Lung (tissue), 11 donors: ENCODE measurements at regions not wholly inside any gene's neighbourhood (a gene's known extent, or its start where the extent isn't known, plus 50 kb on each side); places are given as distances from the start of the nearest gene placed in this dataset.

Experiments
- ATAC-seq: fragments of 200-7000 bp; cut with Tn5 transposase; one replicate; pipeline ENCODE4 v1.9.1; 2020; ENCODE audit warnings: moderate number of reproducible peaks; ENCODE audit not compliant: insufficient read depth, low FRiP score
- DNase-seq, 3 donors: peaks; one replicate each; pipeline ENCODE4 v3.0.0-alpha.2; 2013 to 2017
- H3K27ac ChIP-seq, 2 donors: one replicate each; pipeline ENCODE4 v1.5.1; 2013; ENCODE audit warnings: mild to moderate bottlenecking in 2 of 2, moderate library complexity in 2 of 2, control low read depth in 1 of 2, inconsistent platforms in 1 of 2, low read depth in 1 of 2, low read length in 1 of 2
- H3K27me3 ChIP-seq, 3 donors: one replicate each; pipeline ENCODE4 v1.5.1; 2013; ENCODE audit warnings: low read length in 2 of 3; ENCODE audit not compliant: control insufficient read depth in 3 of 3, insufficient read depth in 3 of 3
- H3K36me3 ChIP-seq, 4 donors: one replicate each; pipeline ENCODE4 v1.5.1; 2013; ENCODE audit warnings: low read length in 4 of 4, mild to moderate bottlenecking in 1 of 4, moderate library complexity in 1 of 4; ENCODE audit not compliant: control insufficient read depth in 4 of 4, insufficient read depth in 4 of 4
- H3K4me1 ChIP-seq, 5 donors: one replicate each; pipeline ENCODE4 v1.5.1; 2013; ENCODE audit warnings: low read length in 5 of 5, mild to moderate bottlenecking in 2 of 5, moderate library complexity in 1 of 5; ENCODE audit not compliant: control insufficient read depth in 5 of 5, insufficient read depth in 5 of 5
- H3K4me3 ChIP-seq: one replicate; pipeline ENCODE4 v1.5.1; 2013; ENCODE audit warnings: mild to moderate bottlenecking, control low read depth, moderate library complexity
- H3K9ac ChIP-seq, 2 donors: one replicate each; pipeline ENCODE4 v1.5.1; 2013; ENCODE audit warnings: low read length in 2 of 2, control low read depth in 1 of 2; ENCODE audit not compliant: insufficient read depth in 1 of 2
- H3K9me3 ChIP-seq, 4 donors: one replicate each; pipeline ENCODE4 v1.5.1; 2013; ENCODE audit warnings: low read length in 3 of 4, mild to moderate bottlenecking in 1 of 4, moderate library complexity in 1 of 4; ENCODE audit not compliant: control insufficient read depth in 4 of 4, insufficient read depth in 3 of 4
- CTCF ChIP-seq: IDR thresholded peaks from 2 replicates; pipeline ENCODE4 v1.5.1; 2012; ENCODE audit warnings: mild to moderate bottlenecking; ENCODE audit errors: control extremely low read depth, extremely low read depth
- WGBS, 2 donors: extraction: QIAGEN DNeasy Blood & Tissue Kit; methylation state at CpG; one replicate each; pipeline ENCODE4 v1.1.7; 2013; 5-methylcytosine and 5-hydroxymethylcytosine counted together
- donor health status: control.
- donor health status: control.
- donor health status: Bipolar disorder and iron deficiency.
- donor health status: healthy.
- donor health status: DM: yes; HTN: yes; CAD: no.

- DNase-seq (no peak), ATAC-seq (no peak)
- no peak overlapping the region for H3K27ac ChIP-seq
- no peak for TF ChIP-seq CTCF
- no peak overlapping the region for H3K9ac ChIP-seq
- H3K36me3 ChIP-seq = peaks cover 0 to 3% (median 0%) of the 10 kb centered on the region in 4 donors
- no peaks in the 10 kb centered on the region for H3K4me1 ChIP-seq
- H3K27me3 ChIP-seq = peaks cover 0 to 8% (median 0%) of the 10 kb centered on the region in 3 donors
- H3K4me3 ChIP-seq = no peak overlapping the region
- no peaks in the 10 kb centered on the region for H3K9me3 ChIP-seq
- 50 to 67% methylated on average over 5 of the region's 5 CpGs for WGBS, 2 donors
Observed at GRCh38 chr3:167908746-167909503, 173.4 kb downstream of the SERPINI1 start.

- H3K36me3 ChIP-seq = peaks cover 0 to 3% (median 0%) of the 10 kb centered on the region in 4 donors
- no peak for TF ChIP-seq CTCF
- no peak overlapping the region for H3K27ac ChIP-seq
- H3K27me3 ChIP-seq = peaks cover 0 to 8% (median 0%) of the 10 kb centered on the region in 3 donors
- no peaks in the 10 kb centered on the region for H3K4me1 ChIP-seq
- DNase-seq = no peak
- 67 to 74% methylated on average over 4 of the region's 4 CpGs for WGBS, 2 donors
- no peaks in the 10 kb centered on the region for H3K9me3 ChIP-seq
- no peak overlapping the region for H3K4me3 ChIP-seq
- H3K9ac ChIP-seq = no peak overlapping the region
- no peak for ATAC-seq
Observed at GRCh38 chr3:167908221-167908620, 172.7 kb downstream of the SERPINI1 start.

GRCh38 chr3:167901138-167901537 is 165.6 kb downstream of the SERPINI1 start:
- H3K27me3 ChIP-seq = peaks cover 0 to 8% (median 0%) of the 10 kb centered on the region in 3 donors
- no peak overlapping the region for H3K9ac ChIP-seq
- DNase-seq = no peak
- H3K27ac ChIP-seq = no peak overlapping the region
- no peaks in the 10 kb centered on the region for H3K9me3 ChIP-seq
- no peaks in the 10 kb centered on the region for H3K36me3 ChIP-seq
- no peak for ATAC-seq
- H3K4me1 ChIP-seq = no peaks in the 10 kb centered on the region
- 42 to 47% methylated on average over 1 of the region's 1 CpG for WGBS, 2 donors
- no peak for TF ChIP-seq CTCF
- H3K4me3 ChIP-seq = no peak overlapping the region
